GM23338 (cell line): ENCODE measurements at regions not wholly inside any gene's neighbourhood (a gene's known extent, or its start where the extent isn't known, plus 50 kb on each side); places are given as distances from the start of the nearest gene placed in this dataset.

Experiments
- ATAC-seq: fragments of 200-7000 bp; cut with Tn5 transposase; 3 replicates; pipeline ENCODE4 v1.9.1; 2020
- DNase-seq: peaks from one replicate; pipeline ENCODE4 v3.0.0-alpha.2; 2015; ENCODE audit warnings: low spot score
- H2AFZ ChIP-seq: fragments of 200-600 bp; sonication (generic); 2 replicates; pipeline ENCODE4 v1.8.0; 2016; ENCODE audit warnings: antibody characterized with exemption, mild to moderate bottlenecking, moderate library complexity
- H3F3A ChIP-seq: fragments of 200-600 bp; sonication (generic); replicated peaks from 2 replicates; pipeline ENCODE4 v1.8.0; 2017; ENCODE audit warnings: antibody characterized with exemption, mixed run types, low read depth
- H3K27ac ChIP-seq: fragments of 200-600 bp; sonication (generic); 2 replicates; pipeline ENCODE4 v1.6.1; 2016; ENCODE audit warnings: low read depth
- H3K27me3 ChIP-seq: fragments of 200-600 bp; sonication (generic); 2 replicates; pipeline ENCODE4 v1.8.0; 2016; ENCODE audit warnings: mild to moderate bottlenecking, mixed run types, moderate library complexity; ENCODE audit not compliant: insufficient read depth
- H3K36me3 ChIP-seq: fragments of 200-600 bp; sonication (generic); 2 replicates; pipeline ENCODE4 v1.8.0; 2016; ENCODE audit warnings: mild to moderate bottlenecking; ENCODE audit not compliant: insufficient read depth
- H3K4me1 ChIP-seq: fragments of 200-600 bp; sonication (generic); 2 replicates; pipeline ENCODE4 v1.8.0; 2016; ENCODE audit warnings: mild to moderate bottlenecking, moderate library complexity; ENCODE audit not compliant: insufficient read depth
- H3K4me2 ChIP-seq: fragments of 200-600 bp; sonication (generic); 2 replicates; pipeline ENCODE4 v1.7.1; 2017; ENCODE audit warnings: mixed run types
- H3K4me3 ChIP-seq: fragments of 200-600 bp; sonication (generic); 2 replicates; pipeline ENCODE4 v1.6.1; 2016; ENCODE audit warnings: mixed run types
- H3K79me2 ChIP-seq: fragments of 200-600 bp; sonication (generic); replicated peaks from 2 replicates; pipeline ENCODE4 v1.8.0; 2017; ENCODE audit warnings: mild to moderate bottlenecking; ENCODE audit not compliant: insufficient read depth
- H3K9me2 ChIP-seq: fragments of 200-600 bp; sonication (generic); 2 replicates; pipeline ENCODE4 v1.8.0; 2017; ENCODE audit not compliant: insufficient read depth
- H4K20me1 ChIP-seq: fragments of 200-600 bp; sonication (generic); replicated peaks from 2 replicates; pipeline ENCODE4 v1.8.0; 2017; ENCODE audit warnings: mild to moderate bottlenecking; ENCODE audit not compliant: insufficient read depth
- H3K27ac Mint-ChIP-seq: 2 replicates; pipeline ENCODE4 v1.8.0; 2020; ENCODE audit warnings: inconsistent platforms, mild to moderate bottlenecking, moderate library complexity, mixed read lengths
- H3K27me3 Mint-ChIP-seq: 3 replicates; pipeline ENCODE4 v1.8.0; 2022; ENCODE audit warnings: low read depth, mild to moderate bottlenecking, moderate library complexity, mixed read lengths, inconsistent platforms; ENCODE audit not compliant: insufficient read depth, poor library complexity
- H3K36me3 Mint-ChIP-seq: 3 replicates; pipeline ENCODE4 v1.8.0; 2021; ENCODE audit warnings: low read depth, mild to moderate bottlenecking, inconsistent platforms, moderate library complexity, mixed read lengths
- H3K4me1 Mint-ChIP-seq: 3 replicates; pipeline ENCODE4 v1.8.0; 2020; ENCODE audit warnings: mild to moderate bottlenecking, inconsistent platforms, mixed read lengths
- H3K4me3 Mint-ChIP-seq: 3 replicates; pipeline ENCODE4 v1.8.0; 2021; ENCODE audit warnings: moderate library complexity, mild to moderate bottlenecking, inconsistent platforms, mixed read lengths
- H3K9me3 Mint-ChIP-seq: 3 replicates; pipeline ENCODE4 v1.8.0; 2020; ENCODE audit warnings: moderate library complexity, mild to moderate bottlenecking, inconsistent platforms, mixed read lengths
- EZH2phosphoT487 ChIP-seq: fragments of 200-600 bp; sonication (generic); IDR thresholded peaks from one replicate; pipeline ENCODE4 v1.8.1; 2018; ENCODE audit warnings: antibody characterized with exemption; ENCODE audit not compliant: unreplicated experiment
- JUNB ChIP-seq: IDR thresholded peaks from one replicate; pipeline ENCODE4 v1.6.1; 2016; ENCODE audit warnings: antibody characterized with exemption; ENCODE audit not compliant: unreplicated experiment
- NANOG ChIP-seq: IDR thresholded peaks from 2 replicates; pipeline ENCODE4 v1.6.1; 2016; ENCODE audit warnings: antibody characterized with exemption, borderline replicate concordance
- POLR2AphosphoS5 ChIP-seq: IDR thresholded peaks from 2 replicates; pipeline ENCODE4 v1.6.1; 2016; ENCODE audit warnings: antibody characterized with exemption, low read depth
- REST ChIP-seq: IDR thresholded peaks from one replicate; pipeline ENCODE4 v1.6.1; 2018; ENCODE audit warnings: antibody characterized with exemption; ENCODE audit not compliant: unreplicated experiment
- STAT1 ChIP-seq: IDR thresholded peaks from one replicate; pipeline ENCODE4 v1.6.1; 2016; ENCODE audit warnings: antibody characterized with exemption; ENCODE audit not compliant: unreplicated experiment
- ZNF114 ChIP-seq: fragments of 250-450 bp; sonication (Bioruptor Pico); IDR thresholded peaks from 2 replicates; pipeline ENCODE4 v1.5.0; 2020; ENCODE audit warnings: mild to moderate bottlenecking, moderate library complexity
- ZNF331 ChIP-seq: fragments of 250-450 bp; sonication (Bioruptor Pico); IDR thresholded peaks from 2 replicates; pipeline ENCODE4 v1.5.0; 2020; ENCODE audit warnings: low read depth, mild to moderate bottlenecking, moderate library complexity
- TF ChIP-seq, protein P1 (sequence below), 2 experiments: fragments of 200-600 bp in 1 of 2; sonication (generic) in 1 of 2; conservative IDR thresholded peaks; 2 replicates each; pipeline versions ENCODE4 v1.5.1 to v1.6.1; 2016 to 2017; ENCODE audit warnings: antibody characterized with exemption in 2 of 2, low read depth in 2 of 2, mild to moderate bottlenecking in 2 of 2, moderate library complexity in 1 of 2
- TF ChIP-seq, protein P2 (sequence below): IDR thresholded peaks from 2 replicates; pipeline ENCODE4 v1.6.1; 2016; ENCODE audit warnings: antibody characterized with exemption

DNA sequence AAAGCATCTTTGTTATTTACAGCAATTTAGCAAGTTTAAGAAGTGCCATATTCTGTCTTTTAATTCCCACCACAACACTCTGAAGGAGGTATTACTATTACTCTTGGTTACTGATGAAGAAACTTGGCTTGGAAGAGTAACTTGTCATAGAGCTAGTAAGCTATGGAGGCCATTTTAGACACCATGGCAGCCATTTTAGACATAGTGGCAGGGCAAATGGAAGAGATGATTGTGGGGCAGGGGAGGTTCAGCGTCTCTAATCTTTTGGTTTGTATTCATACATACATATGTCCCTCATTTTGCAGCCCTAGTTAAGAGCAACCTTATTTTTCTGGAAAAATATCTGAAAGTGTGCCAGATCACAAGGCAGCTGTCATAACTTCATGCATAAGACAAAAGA, 82.6 kb upstream of the SOX1 start:
- Mint-ChIP-seq H3K9me3 (peaks cover 17% of the 10 kb centered on the region), H3K27me3 (peaks cover 6% of the 10 kb centered on the region), H3K4me3 (no peak overlapping the region), H3K27ac (no peak overlapping the region), H3K4me1 (no peaks in the 10 kb centered on the region), H3K36me3 (peaks cover 8% of the 10 kb centered on the region)
- no peak overlapping the region for H3K4me2 ChIP-seq
- no peaks in the 10 kb centered on the region for H3K79me2 ChIP-seq
- no peaks in the 10 kb centered on the region for H3F3A ChIP-seq
- H3K9me2 ChIP-seq, result peaks cover 7% of the 10 kb centered on the region
- no peaks in the 10 kb centered on the region for H4K20me1 ChIP-seq
- no peak overlapping the region for H3K27ac ChIP-seq
- H2AFZ ChIP-seq, result 0 out of 2 replicates have a peak overlapping the region, but pooled peaks have one; percentile 1
- ATAC-seq, result no peak
- TF ChIP-seq POLR2AphosphoS5, result no peak
- no peak for TF ChIP-seq ZNF331 (CRISPR knock-in tag)
- no peak for TF ChIP-seq REST
- TF ChIP-seq, protein P1, sequence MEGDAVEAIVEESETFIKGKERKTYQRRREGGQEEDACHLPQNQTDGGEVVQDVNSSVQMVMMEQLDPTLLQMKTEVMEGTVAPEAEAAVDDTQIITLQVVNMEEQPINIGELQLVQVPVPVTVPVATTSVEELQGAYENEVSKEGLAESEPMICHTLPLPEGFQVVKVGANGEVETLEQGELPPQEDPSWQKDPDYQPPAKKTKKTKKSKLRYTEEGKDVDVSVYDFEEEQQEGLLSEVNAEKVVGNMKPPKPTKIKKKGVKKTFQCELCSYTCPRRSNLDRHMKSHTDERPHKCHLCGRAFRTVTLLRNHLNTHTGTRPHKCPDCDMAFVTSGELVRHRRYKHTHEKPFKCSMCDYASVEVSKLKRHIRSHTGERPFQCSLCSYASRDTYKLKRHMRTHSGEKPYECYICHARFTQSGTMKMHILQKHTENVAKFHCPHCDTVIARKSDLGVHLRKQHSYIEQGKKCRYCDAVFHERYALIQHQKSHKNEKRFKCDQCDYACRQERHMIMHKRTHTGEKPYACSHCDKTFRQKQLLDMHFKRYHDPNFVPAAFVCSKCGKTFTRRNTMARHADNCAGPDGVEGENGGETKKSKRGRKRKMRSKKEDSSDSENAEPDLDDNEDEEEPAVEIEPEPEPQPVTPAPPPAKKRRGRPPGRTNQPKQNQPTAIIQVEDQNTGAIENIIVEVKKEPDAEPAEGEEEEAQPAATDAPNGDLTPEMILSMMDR (conservative IDR thresholded peaks at IDR 0.05; ENCODE audit: low read depth in 2 of 2), result no peak
- TF ChIP-seq JUNB, result no peak
- no peak for TF ChIP-seq NANOG
- TF ChIP-seq, protein P2, sequence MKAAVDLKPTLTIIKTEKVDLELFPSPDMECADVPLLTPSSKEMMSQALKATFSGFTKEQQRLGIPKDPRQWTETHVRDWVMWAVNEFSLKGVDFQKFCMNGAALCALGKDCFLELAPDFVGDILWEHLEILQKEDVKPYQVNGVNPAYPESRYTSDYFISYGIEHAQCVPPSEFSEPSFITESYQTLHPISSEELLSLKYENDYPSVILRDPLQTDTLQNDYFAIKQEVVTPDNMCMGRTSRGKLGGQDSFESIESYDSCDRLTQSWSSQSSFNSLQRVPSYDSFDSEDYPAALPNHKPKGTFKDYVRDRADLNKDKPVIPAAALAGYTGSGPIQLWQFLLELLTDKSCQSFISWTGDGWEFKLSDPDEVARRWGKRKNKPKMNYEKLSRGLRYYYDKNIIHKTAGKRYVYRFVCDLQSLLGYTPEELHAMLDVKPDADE, result no peak
- TF ChIP-seq EZH2phosphoT487, result no peak
- no peak for TF ChIP-seq ZNF114 (CRISPR knock-in tag)
- DNase-seq, result no peak
- H3K4me3 ChIP-seq, result no peak overlapping the region
- H3K27me3 ChIP-seq, result no peaks in the 10 kb centered on the region
- H3K36me3 ChIP-seq, result no peaks in the 10 kb centered on the region
- no peaks in the 10 kb centered on the region for H3K4me1 ChIP-seq

DNA sequence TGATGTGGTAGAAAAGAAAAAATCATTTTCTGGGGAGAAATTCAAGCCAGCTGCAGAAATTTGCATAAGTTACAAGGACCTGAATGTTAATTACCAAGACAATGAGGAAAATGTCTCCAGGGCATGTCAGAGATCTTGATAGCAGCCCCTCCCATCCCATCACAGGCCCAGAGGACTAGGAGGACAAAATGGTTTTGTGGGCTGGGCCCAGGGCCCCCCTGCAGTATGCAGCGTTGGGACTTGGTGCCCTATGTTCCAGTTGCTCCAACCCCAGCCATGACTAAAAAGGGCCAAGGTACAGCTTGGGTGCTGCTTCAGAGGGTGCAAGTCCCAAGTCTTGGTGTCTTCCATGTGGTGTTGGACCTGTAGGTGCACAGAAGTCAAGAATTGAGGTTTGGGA, 76.6 kb upstream of the SOX1 start:
- H3K9me2 ChIP-seq, result peaks cover 2% of the 10 kb centered on the region; the same call in 1 of the 2 replicates
- peaks cover 17% of the 10 kb centered on the region for H3K27me3 Mint-ChIP-seq
- no peak for ATAC-seq
- H3K9me3 Mint-ChIP-seq, result peaks cover 64% of the 10 kb centered on the region
- no peaks in the 10 kb centered on the region for H3K79me2 ChIP-seq
- H3K4me3 Mint-ChIP-seq, result no peak overlapping the region
- no peak overlapping the region for H2AFZ ChIP-seq
- H3K36me3 Mint-ChIP-seq, result peaks cover 39% of the 10 kb centered on the region
- H4K20me1 ChIP-seq, result no peaks in the 10 kb centered on the region
- no peaks in the 10 kb centered on the region; the same call in 1 of the 2 replicates for H3K36me3 ChIP-seq
- H3K4me1 ChIP-seq, result no peaks in the 10 kb centered on the region
- no peak overlapping the region for H3K27ac Mint-ChIP-seq
- no peak overlapping the region for H3K27ac ChIP-seq
- no peak overlapping the region for H3K4me2 ChIP-seq
- H3K4me1 Mint-ChIP-seq, result no peaks in the 10 kb centered on the region
- H3K4me3 ChIP-seq, result no peak overlapping the region
- H3F3A ChIP-seq, result no peaks in the 10 kb centered on the region
- DNase-seq, result no peak
- H3K27me3 ChIP-seq, result peaks cover 1% of the 10 kb centered on the region; the same call in 1 of the 2 replicates
- no peak for TF ChIP-seq STAT1
- TF ChIP-seq, protein P2, result no peak
- no peak for TF ChIP-seq POLR2AphosphoS5
